H9 (cell line): ENCODE measurements at regions not wholly inside any gene's neighbourhood (a gene's known extent, or its start where the extent isn't known, plus 50 kb on each side); places are given as distances from the start of the nearest gene placed in this dataset.

Experiments used
- DNase-seq: peaks from one replicate; pipeline ENCODE4 v3.0.0-alpha.2; 2017
- H2AFZ ChIP-seq: one replicate; pipeline ENCODE4 v1.6.1; 2013; ENCODE audit warnings: mild to moderate bottlenecking, low read length, control low read depth, moderate library complexity
- H2AK5ac ChIP-seq: 2 replicates; pipeline ENCODE4 v1.6.1; 2013; ENCODE audit warnings: low read length, control low read depth, mixed read lengths; ENCODE audit not compliant: insufficient read length
- H2BK120ac ChIP-seq: one replicate; pipeline ENCODE4 v1.6.1; 2013; ENCODE audit warnings: low read depth, mild to moderate bottlenecking, low read length, control low read depth, inconsistent platforms; ENCODE audit not compliant: poor library complexity, severe bottlenecking
- H2BK12ac ChIP-seq: 2 replicates; pipeline ENCODE4 v1.6.1; 2013; ENCODE audit warnings: low read length, control low read depth, mixed read lengths, low read depth; ENCODE audit not compliant: insufficient read length
- H2BK15ac ChIP-seq: 2 replicates; pipeline ENCODE4 v1.6.1; 2013; ENCODE audit warnings: low read depth, low read length, control low read depth
- H2BK20ac ChIP-seq: one replicate; pipeline ENCODE4 v1.6.1; 2013; ENCODE audit warnings: low read depth, mild to moderate bottlenecking, low read length, control low read depth, inconsistent platforms; ENCODE audit not compliant: poor library complexity, severe bottlenecking
- H2BK5ac ChIP-seq: 2 replicates; pipeline ENCODE4 v1.6.1; 2013; ENCODE audit warnings: low read length, control low read depth, mixed read lengths; ENCODE audit not compliant: insufficient read length
- H3K14ac ChIP-seq: 2 replicates; pipeline ENCODE4 v1.6.1; 2013; ENCODE audit warnings: low read length, control low read depth; ENCODE audit not compliant: insufficient read depth
- H3K18ac ChIP-seq: 2 replicates; pipeline ENCODE4 v1.6.1; 2013; ENCODE audit warnings: low read depth, mild to moderate bottlenecking, mixed read lengths, low read length, control low read depth; ENCODE audit not compliant: insufficient read length
- H3K23ac ChIP-seq: 2 replicates; pipeline ENCODE4 v1.6.1; 2013; ENCODE audit warnings: low read length, control low read depth, mixed read lengths, low read depth; ENCODE audit not compliant: insufficient read length
- H3K23me2 ChIP-seq: 2 replicates; pipeline ENCODE4 v1.6.1; 2013; ENCODE audit warnings: low read depth, mild to moderate bottlenecking, mixed read lengths, low read length, control low read depth; ENCODE audit not compliant: insufficient read length, poor library complexity, severe bottlenecking
- H3K27ac ChIP-seq: 2 replicates; pipeline ENCODE4 v1.5.1; 2013; ENCODE audit warnings: low read length, control low read depth, mixed read lengths, low read depth; ENCODE audit not compliant: insufficient read length
- H3K27me3 ChIP-seq: 2 replicates; pipeline ENCODE4 v1.6.1; 2013; ENCODE audit warnings: low read length, control low read depth, inconsistent platforms; ENCODE audit not compliant: insufficient read depth
- H3K4ac ChIP-seq: 2 replicates; pipeline ENCODE4 v1.6.1; 2013; ENCODE audit warnings: low read depth, mild to moderate bottlenecking, control low read depth, inconsistent platforms, low read length, moderate library complexity
- H3K4me1 ChIP-seq: 2 replicates; pipeline ENCODE4 v1.6.1; 2013; ENCODE audit warnings: low read length, control low read depth, inconsistent platforms; ENCODE audit not compliant: insufficient read depth
- H3K4me2 ChIP-seq: 2 replicates; pipeline ENCODE4 v1.6.1; 2013; ENCODE audit warnings: low read length, control low read depth, mixed read lengths; ENCODE audit not compliant: insufficient read length, insufficient read depth
- H3K56ac ChIP-seq: 2 replicates; pipeline ENCODE4 v1.6.1; 2013; ENCODE audit warnings: low read depth, mild to moderate bottlenecking, mixed read lengths, low read length, control low read depth; ENCODE audit not compliant: insufficient read length
- H3K79me1 ChIP-seq: 2 replicates; pipeline ENCODE4 v1.6.1; 2013; ENCODE audit warnings: low read depth, mild to moderate bottlenecking, moderate library complexity, low read length, control low read depth, inconsistent platforms; ENCODE audit not compliant: insufficient read depth, poor library complexity, severe bottlenecking
- H3K79me2 ChIP-seq: 2 replicates; pipeline ENCODE4 v1.6.1; 2013; ENCODE audit warnings: low read length, control low read depth, inconsistent platforms; ENCODE audit not compliant: insufficient read depth
- H3K9ac ChIP-seq: 2 replicates; pipeline ENCODE4 v1.6.1; 2013; ENCODE audit warnings: low read length, control low read depth, mixed read lengths; ENCODE audit not compliant: insufficient read length; ENCODE audit errors: extremely low read depth
- H3K9me3 ChIP-seq: one replicate; pipeline ENCODE4 v1.6.1; 2013; ENCODE audit warnings: low read depth, low read length, inconsistent platforms; ENCODE audit not compliant: control insufficient read depth
- H3T11ph ChIP-seq: one replicate; pipeline ENCODE4 v1.6.1; 2013; ENCODE audit warnings: mild to moderate bottlenecking, low read length, control low read depth, inconsistent platforms
- H4K20me1 ChIP-seq: one replicate; pipeline ENCODE4 v1.6.1; 2013; ENCODE audit not compliant: control insufficient read depth, insufficient read length, insufficient read depth
- H4K5ac ChIP-seq: 2 replicates; pipeline ENCODE4 v1.6.1; 2013; ENCODE audit warnings: low read depth, mild to moderate bottlenecking, mixed read lengths, low read length, control low read depth; ENCODE audit not compliant: insufficient read length
- H4K8ac ChIP-seq: replicated peaks from 2 replicates; pipeline ENCODE4 v1.6.1; 2013; ENCODE audit warnings: low read length, control low read depth, mixed read lengths, low read depth; ENCODE audit not compliant: insufficient read length
- H4K91ac ChIP-seq: 2 replicates; pipeline ENCODE4 v1.6.1; 2013; ENCODE audit warnings: low read depth, mild to moderate bottlenecking, moderate library complexity, mixed read lengths, low read length, control low read depth; ENCODE audit not compliant: insufficient read length
- H3K27ac Mint-ChIP-seq, 3 experiments: 2 replicates in 2 of 3; 3 replicates in 1 of 3; pipeline ENCODE4 v1.8.0; 2020 to 2021; ENCODE audit warnings: mixed read lengths in 3 of 3, mild to moderate bottlenecking in 1 of 3, moderate library complexity in 1 of 3
- H3K27me3 Mint-ChIP-seq: 2 replicates; pipeline ENCODE4 v1.8.0; 2021; ENCODE audit warnings: low read depth, mild to moderate bottlenecking, moderate library complexity, mixed read lengths
- H3K36me3 Mint-ChIP-seq, 3 experiments: 2 replicates in 2 of 3; 3 replicates in 1 of 3; pipeline ENCODE4 v1.8.0; 2020 to 2021; ENCODE audit warnings: low read depth in 3 of 3, mixed read lengths in 3 of 3; ENCODE audit not compliant: insufficient read depth in 1 of 3
- H3K4me1 Mint-ChIP-seq, 2 experiments: 2 replicates each; pipeline ENCODE4 v1.8.0; 2020; ENCODE audit warnings: mixed read lengths in 2 of 2
- H3K4me3 Mint-ChIP-seq, 2 experiments: 2 replicates in 1 of 2; 3 replicates in 1 of 2; pipeline ENCODE4 v1.8.0; 2020 to 2021; ENCODE audit warnings: mild to moderate bottlenecking in 2 of 2, mixed read lengths in 2 of 2, moderate library complexity in 1 of 2
- H3K9me3 Mint-ChIP-seq, 2 experiments: 2 replicates in 1 of 2; 3 replicates in 1 of 2; pipeline ENCODE4 v1.8.0; 2020; ENCODE audit warnings: mild to moderate bottlenecking in 2 of 2, mixed read lengths in 2 of 2, moderate library complexity in 1 of 2
- CTCF ChIP-seq: fragments of 200-600 bp; sonication (generic); conservative IDR thresholded peaks from 3 replicates; pipeline ENCODE4 v1.8.0; 2021; ENCODE audit warnings: antibody characterized with exemption, mild to moderate bottlenecking
- WGBS: extraction: QIAGEN DNeasy Blood & Tissue Kit; methylation state at CpG from one replicate; pipeline ENCODE4 v1.1.7; 2013; ENCODE audit warnings: missing lambda C conversion rate, low lambda C conversion rate, mixed read lengths; ENCODE audit not compliant: insufficient read length; ENCODE audit errors: extremely low coverage; 5-methylcytosine and 5-hydroxymethylcytosine counted together

DNA sequence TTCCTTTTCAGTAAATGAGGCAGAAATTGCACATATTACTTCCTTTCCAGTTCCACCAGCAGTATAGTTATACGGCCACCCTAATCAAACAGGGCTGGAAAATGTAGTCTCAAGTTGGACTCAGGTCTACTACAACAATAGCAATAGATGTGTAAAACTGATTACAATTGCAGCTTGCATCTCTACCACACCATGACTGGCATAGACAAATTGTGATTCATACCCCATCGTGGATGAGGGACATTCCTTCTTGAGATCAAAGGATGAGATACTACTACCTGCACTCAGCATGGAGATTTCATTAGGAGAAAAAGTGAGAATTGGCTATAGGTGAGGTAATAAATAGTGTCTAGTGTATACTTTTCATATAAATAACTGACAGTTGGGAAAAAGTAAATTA, 1220.8 kb downstream of the TYW1 start:
- Histone ChIP-seq H3K9ac (no peak overlapping the region), H3K14ac (no peak overlapping the region), H4K91ac (no peak overlapping the region), H4K20me1 (no peaks in the 10 kb centered on the region), H3K9me3 (no peaks in the 10 kb centered on the region), H2AK5ac (no peak overlapping the region), H3K56ac (no peak overlapping the region), H3K18ac (no peak overlapping the region), H3T11ph (no peak overlapping the region), H3K23me2 (no peaks in the 10 kb centered on the region), H2AFZ (no peak overlapping the region), H4K8ac (no peak overlapping the region), H2BK15ac (no peak overlapping the region), H3K27ac (no peak overlapping the region), H3K4ac (no peak overlapping the region), H2BK20ac (no peak overlapping the region), H4K5ac (no peak overlapping the region), H3K23ac (no peak overlapping the region), H3K4me1 (peaks cover 1% of the 10 kb centered on the region; the same call in 1 of the 2 replicates), H2BK120ac (no peak overlapping the region), H3K79me2 (no peaks in the 10 kb centered on the region), H3K79me1 (no peaks in the 10 kb centered on the region), H2BK12ac (no peak overlapping the region), H3K27me3 (no peaks in the 10 kb centered on the region), H3K4me2 (no peak overlapping the region), H2BK5ac (no peak overlapping the region)
- DNase-seq = no peak
- no peak for TF ChIP-seq CTCF
- no CpG with 5 or more reads among the region's 2 CpGs for WGBS
- peaks cover 0 to 2% (median 0%) of the 10 kb centered on the region in 3 experiments; a peak in 2 of 7 replicates for H3K36me3 Mint-ChIP-seq
- peaks cover 5 to 7% of the 10 kb centered on the region in 2 experiments; a peak in 4 of 5 replicates for H3K9me3 Mint-ChIP-seq
- no peak overlapping the region for H3K4me3 Mint-ChIP-seq
- H3K27ac Mint-ChIP-seq = no peak overlapping the region
- H3K27me3 Mint-ChIP-seq = peaks cover 1% of the 10 kb centered on the region; the same call in 1 of the 2 replicates
- H3K4me1 Mint-ChIP-seq = peaks cover 16 to 23% of the 10 kb centered on the region in 2 experiments
